HG02981 (cell line): ENCODE measurements at regions not wholly inside any gene's neighbourhood (a gene's known extent, or its start where the extent isn't known, plus 50 kb on each side); places are given as distances from the start of the nearest gene placed in this dataset.
"Not testable (repeated sequence)": the region's sequence is repeated elsewhere in the genome, so short reads cannot be mapped to it uniquely, and the experiment has no call there.

Experiments
- ATAC-seq: cut with Tn5 transposase; IDR thresholded peaks from one replicate; pipeline ENCODE4 v1.9.1; 2021; ENCODE audit warnings: mild to moderate bottlenecking, moderate library complexity; ENCODE audit not compliant: unreplicated experiment

DNA sequence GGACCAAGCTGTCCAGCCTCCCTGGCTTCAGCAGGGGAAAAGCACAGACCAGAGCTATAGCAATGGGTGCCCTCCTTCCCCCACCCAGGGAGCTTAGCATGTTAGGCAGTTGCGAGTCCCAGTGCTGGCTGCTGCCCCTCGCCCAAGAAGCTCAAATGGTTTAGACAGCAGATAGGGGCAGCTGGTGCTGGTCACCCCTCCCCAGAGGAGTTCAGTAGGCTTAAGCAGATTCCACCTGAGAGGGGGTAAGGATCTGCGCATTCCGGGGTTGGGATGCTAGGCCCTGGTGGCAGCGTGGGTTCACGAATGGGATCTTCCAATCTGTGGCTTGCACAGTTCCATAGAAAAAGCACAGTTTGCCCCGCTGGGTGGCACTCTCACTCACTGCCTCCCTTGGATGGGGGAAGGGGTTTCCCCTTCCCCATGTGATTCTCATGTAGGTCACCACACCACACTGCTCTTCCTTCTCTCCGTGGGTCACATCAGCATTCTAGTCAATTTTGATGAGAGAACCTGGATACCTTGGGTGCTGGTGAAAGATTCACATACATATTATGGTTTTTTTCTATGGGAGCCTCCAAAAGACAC is 665.6 kb downstream of the C12orf50 start:
- no peak for ATAC-seq

- ATAC-seq, result no peak
Observed at GRCh38 chr12:87349681-87350080, 679.5 kb downstream of the C12orf50 start.

DNA sequence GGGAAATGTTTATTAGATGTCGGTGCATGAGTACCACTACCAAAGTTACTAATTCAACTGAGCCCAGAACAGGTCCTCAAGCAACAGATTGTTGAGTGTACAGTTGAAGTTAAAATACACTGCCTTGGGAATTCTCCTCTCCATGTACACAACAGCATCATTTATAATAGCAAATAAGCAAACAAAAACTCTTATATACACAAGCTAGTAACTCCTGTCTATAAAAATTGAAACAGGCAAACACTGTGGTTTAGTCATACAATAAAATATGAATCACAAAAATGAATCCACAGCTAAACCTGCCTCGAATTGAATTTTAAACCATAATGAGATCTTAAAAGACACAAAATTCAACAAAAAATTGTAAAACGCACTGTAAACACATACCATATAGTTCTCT is 681.1 kb downstream of the C12orf50 start:
- no peak for ATAC-seq

GRCh38 chr12:87344699-87345098 is 684.5 kb downstream of the C12orf50 start:
- no peak for ATAC-seq

DNA sequence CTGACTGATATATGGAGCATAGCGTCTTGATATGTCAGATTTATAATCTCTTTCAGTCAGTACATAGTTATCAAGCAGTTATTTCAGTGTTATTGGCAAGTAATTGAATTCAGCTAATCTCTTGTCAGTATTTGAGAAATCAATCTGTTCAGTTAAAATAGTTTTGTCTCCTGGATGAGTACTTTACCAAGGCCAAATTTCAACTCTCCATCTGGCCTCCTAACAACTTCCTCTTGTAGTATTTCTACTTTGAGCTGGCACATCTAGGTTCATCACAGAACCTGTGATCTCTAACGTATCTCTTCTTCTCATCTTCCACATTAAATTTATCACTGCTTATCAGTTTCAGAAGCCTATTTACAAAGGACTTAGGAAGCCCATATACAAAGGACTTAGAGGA is 690.5 kb downstream of the C12orf50 start:
- ATAC-seq, result no peak

DNA sequence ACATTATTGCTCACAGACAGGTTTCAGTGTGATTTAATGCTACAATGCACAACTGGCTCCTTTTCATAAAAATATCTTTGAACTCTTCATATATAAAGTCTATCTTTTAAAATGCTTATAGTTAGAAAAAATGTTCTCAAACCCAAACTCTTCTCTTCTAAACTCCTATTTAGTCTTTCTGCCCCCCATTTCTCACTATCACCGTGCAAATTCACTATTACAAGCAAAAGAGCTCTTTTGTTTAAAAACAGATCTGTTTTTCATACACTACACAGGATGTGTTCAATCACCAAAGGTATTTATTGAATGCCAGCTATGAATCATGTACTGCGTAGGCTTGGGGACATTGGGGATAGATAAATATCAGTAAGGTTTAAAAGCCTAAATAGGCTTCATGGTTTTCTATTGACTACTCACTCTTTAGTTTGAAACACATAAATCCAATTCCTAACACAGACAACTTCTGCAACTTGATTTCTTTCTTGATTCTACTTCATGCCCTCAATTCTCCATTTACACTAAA is 692.3 kb downstream of the C12orf50 start:
- no peak for ATAC-seq

DNA sequence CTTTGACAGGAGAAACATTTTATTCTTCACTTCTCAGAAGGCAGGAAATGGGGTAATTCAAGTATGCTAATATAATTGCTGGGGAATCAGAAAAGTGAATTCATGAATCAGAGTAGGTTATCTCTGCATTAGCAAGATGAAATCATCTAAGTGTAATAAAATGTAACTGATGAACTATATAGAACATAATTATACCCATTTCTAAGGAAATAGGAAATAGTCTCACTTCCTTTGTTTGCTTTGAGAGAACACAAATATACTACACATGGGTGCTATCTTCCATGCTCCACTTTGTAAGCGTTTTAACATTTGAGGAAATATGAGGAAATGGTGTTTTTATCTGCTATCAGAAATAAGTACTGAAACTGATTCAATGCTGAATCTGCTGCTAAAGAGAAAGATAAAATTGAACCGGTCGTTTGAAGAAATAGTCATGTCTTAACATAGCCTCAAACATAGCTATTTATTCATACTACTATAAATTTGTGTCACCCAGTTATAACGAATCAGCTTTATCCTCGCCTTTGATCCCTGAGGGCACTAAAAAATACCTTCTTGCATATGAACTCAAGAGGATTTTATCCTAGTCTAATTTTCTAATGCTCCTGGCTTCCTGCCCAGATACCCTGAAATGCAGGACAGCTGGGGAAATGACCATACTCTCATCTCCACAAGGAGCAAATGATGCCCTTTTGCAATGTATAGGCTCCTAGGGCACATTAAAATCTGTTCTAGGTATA is 696.0 kb downstream of the C12orf50 start:
- no peak for ATAC-seq

DNA sequence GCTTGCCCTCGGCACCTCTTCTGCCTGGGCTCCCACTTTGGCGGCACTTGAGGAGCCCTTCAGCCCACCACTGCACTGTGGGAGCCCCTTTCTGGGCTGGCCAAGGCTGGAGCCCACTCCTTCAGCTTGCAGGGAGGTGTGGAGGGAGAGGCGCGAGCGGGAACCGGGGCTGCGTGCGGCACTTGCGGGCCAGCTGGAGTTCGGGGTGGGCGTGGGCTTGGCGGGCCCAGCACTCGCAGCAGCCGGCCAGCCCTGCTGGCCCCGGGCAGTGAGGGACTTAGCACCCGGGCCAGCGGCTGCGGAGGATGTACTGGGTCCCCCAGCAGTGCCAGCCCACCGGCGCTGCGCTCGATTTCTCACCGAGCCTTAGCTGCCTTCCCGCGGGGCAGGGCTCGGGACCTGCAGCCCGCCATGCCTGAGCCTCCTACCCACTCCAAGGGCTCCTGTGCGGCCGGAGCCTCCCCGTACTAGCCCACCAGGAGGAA is 699.1 kb downstream of the C12orf50 start:
- ATAC-seq, result not testable (repeated sequence)

DNA sequence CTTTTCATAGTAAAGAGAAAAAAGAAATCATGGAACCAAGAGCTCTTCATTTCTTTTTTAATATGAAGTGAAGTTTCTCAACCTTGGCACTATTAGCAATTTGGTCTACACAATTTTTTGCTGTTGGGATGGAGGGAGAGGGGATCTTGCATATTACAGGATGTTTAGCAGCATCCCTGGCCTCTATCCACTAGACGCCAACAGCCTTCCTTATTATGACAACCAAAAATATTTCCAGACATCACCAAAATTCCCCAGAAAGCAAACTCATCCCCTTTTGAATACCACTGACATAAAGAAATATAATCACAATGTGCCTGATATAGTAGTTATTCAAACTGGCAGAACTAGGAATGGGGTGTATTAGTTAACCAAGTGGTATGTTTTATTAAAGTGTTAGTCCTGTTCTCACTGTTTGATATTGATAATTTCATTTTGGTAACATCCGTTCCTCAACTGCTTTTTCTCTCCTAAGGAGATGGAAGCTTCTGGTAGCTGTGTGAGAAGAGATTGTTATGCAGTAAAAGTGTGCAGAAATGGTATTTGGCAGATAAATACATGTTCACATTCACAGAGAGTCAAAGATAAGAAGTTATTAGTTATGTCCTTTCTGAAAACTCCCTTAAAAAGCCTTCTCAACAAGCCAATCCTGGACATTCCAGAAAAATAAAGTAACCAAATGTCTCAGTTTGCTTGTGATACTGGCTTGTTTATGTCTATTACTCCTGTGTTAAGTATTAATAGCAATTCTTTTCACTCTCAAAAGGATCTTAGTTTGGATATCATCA is 699.9 kb downstream of the C12orf50 start:
- ATAC-seq, result no peak

GRCh38 chr12:87323369-87323768 is 705.8 kb downstream of the C12orf50 start:
- no peak for ATAC-seq

DNA sequence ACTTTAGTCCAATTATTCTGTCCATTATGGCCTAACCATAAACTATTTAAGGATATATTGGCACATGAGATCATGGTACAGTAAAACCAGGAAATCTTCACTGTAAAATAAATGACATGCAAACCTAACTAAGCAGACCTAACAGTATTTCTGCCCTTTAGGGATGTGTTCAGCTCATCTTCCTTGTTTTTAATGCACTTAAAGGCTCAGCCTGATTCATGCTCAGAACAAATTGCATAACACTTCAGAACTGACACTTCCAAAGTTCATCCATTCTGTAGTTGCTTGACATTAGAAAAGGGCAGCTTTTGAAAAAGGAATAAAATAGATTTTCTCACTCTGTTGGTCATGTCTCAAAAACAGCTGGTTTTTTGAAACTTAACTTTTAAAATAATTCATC is 708.5 kb downstream of the C12orf50 start:
- ATAC-seq, result no peak

DNA sequence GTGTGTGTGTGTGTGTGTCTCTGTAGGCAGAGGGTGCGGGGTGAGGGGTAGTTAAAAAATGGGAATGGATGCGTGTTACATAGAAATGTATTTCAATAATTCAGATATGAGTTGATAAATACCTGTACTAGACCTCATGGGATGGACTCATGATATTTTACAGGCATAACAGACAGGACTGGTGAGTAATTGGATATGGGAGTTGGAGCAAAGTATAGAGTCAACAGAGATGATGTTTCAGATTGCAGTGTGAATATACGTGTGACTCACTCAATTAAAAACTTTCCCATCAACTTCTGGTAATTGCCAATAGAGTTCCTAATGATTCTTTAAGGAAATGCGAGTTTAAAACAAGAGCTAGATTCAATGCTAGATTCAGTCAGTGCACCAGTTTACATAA is 711.9 kb downstream of the C12orf50 start:
- ATAC-seq, result no peak

DNA sequence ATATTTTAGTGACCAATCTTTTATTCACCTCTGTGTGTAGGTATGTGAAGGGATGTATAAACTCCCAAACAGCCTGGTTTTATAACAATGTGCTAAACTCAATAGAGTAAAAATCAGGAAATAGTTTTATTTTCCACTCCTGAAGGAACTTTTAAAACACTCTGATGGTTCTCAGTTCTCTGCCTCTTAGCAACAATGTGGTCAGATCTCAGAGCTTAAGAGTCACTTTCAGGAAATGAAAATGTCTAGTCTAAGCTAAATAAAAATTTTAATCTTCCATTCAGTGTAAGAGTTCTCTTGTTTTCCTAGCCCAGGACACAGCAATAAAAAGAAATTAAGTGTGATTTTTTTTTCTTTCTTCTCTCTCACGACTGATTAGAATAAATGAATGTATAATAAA is 718.0 kb downstream of the C12orf50 start:
- peak; percentile 65 for ATAC-seq

DNA sequence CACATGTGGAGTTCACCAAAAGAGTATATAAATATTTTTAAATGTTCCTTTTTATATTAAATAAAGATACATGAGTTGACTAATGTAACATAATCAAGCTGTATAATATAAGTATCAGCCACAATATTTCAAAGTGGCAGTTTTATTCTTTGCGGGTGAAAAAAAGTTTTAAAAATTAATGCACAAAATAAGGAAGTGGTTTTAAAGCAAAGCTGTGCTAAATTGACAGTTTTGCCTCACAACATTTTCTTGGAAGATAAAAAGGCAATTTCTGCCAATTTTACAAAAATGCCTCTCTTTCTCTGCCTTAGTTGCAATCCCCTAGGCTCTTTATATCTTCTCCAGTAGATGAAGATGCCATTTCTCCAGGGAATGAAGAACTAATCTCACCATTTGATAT is 719.1 kb downstream of the C12orf50 start:
- no peak for ATAC-seq

- ATAC-seq, result peak; percentile 43
Observed at GRCh38 chr12:87305481-87305880, 723.7 kb downstream of the C12orf50 start.

GRCh38 chr12:87304406-87304805 is 724.8 kb downstream of the C12orf50 start:
- no peak for ATAC-seq

- ATAC-seq, result no peak
Observed at GRCh38 chr12:87303396-87304012, 725.7 kb downstream of the C12orf50 start.

- ATAC-seq, result no peak
Observed at GRCh38 chr12:87302126-87302745, 727.0 kb downstream of the C12orf50 start.

GRCh38 chr12:87290505-87290904 is 738.7 kb downstream of the C12orf50 start:
- no peak for ATAC-seq

GRCh38 chr12:87283886-87284285 is 745.3 kb downstream of the C12orf50 start:
- ATAC-seq, result no peak

DNA sequence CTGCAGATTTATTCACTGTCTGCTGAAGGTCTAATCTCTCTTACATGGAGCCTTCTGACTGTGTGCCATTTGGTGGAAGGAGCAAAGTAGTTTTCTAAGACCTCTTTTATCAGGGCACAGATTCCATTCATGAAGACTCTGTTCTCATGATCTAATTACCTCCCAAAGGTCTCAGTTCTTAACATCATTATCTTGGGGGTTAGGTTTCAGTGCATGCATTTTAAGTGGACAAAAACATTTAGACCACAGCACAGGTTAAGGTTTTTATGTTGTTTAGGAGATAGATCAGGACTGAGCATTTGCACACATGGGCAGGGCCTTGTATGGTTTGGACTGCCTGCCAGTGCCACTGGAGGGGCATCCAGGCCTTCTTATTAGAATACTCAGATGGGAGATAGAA is 746.1 kb downstream of the C12orf50 start:
- no peak for ATAC-seq
